ENCODE measurements at regions not wholly inside any gene's neighbourhood (a gene's known extent, or its start where the extent isn't known, plus 50 kb on each side); places are given as distances from the start of the nearest gene placed in this dataset.

DNA sequence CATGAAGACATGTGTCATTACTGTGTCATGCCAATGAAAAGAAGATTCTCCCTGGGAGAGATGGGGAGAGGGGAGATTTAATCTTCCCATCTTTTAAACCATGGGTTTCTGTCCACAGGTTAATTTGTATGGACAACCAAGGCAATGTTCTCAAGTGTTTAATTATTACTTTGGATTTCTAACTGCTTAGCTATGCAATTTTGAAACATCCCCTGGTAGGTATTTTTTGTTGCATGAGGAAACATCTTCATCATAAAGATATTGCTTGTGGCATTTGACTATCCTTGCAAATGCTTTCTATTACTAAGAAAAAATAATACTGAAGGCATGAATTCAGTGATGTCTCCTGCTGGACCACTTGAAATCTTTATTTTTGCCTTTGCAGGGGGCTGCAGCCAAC is 326.6 kb upstream of the TPM1 start:
- TF ChIP-seq, protein P1, sequence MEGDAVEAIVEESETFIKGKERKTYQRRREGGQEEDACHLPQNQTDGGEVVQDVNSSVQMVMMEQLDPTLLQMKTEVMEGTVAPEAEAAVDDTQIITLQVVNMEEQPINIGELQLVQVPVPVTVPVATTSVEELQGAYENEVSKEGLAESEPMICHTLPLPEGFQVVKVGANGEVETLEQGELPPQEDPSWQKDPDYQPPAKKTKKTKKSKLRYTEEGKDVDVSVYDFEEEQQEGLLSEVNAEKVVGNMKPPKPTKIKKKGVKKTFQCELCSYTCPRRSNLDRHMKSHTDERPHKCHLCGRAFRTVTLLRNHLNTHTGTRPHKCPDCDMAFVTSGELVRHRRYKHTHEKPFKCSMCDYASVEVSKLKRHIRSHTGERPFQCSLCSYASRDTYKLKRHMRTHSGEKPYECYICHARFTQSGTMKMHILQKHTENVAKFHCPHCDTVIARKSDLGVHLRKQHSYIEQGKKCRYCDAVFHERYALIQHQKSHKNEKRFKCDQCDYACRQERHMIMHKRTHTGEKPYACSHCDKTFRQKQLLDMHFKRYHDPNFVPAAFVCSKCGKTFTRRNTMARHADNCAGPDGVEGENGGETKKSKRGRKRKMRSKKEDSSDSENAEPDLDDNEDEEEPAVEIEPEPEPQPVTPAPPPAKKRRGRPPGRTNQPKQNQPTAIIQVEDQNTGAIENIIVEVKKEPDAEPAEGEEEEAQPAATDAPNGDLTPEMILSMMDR (IDR thresholded peaks at IDR 0.05): no peak
- no peak for TF ChIP-seq ZFX (IDR thresholded peaks at IDR 0.05; ENCODE audit: borderline replicate concordance)

Data from 22Rv1 (cell line).